ENCODE measurements at regions not wholly inside any gene's neighbourhood (a gene's known extent, or its start where the extent isn't known, plus 50 kb on each side); places are given as distances from the start of the nearest gene placed in this dataset.

GRCh38 chr2:129274038-129274415 lies 705.4 kb upstream of the RAB6C start:
- no peaks in the 10 kb centered on the region for H3K9me3 ChIP-seq (replicated peaks; ENCODE audit: control insufficient read depth, insufficient read depth, low read length)
- no peaks in the 10 kb centered on the region for H3K36me3 ChIP-seq (ENCODE audit: control insufficient read depth in 2 of 2, extremely low read depth in 1 of 2, insufficient read depth in 2 of 2, low read length in 2 of 2)
- H3K9ac ChIP-seq (replicated peaks; ENCODE audit: extremely low read depth, insufficient read depth, low read length) = no peak overlapping the region
- H2AFZ ChIP-seq (ENCODE audit: low read depth, low read length) = no peak overlapping the region
- H3K4me2 ChIP-seq (ENCODE audit: insufficient read depth, low read length) = no peak overlapping the region
- CTCF ChIA-PET = no interaction called here
- H3K27ac ChIP-seq (ENCODE audit: insufficient read depth, low read depth, low read length) = no peak overlapping the region
- no peak for DNase-seq (ENCODE audit: low read depth, low spot score)
- dilution Hi-C loops (cut with MboI; ENCODE audit: extremely low pct_ligation_motif_present, low sequenced_read_pairs) = no loop called here
- H3K27me3 ChIP-seq (ENCODE audit: control insufficient read depth in 2 of 2, insufficient read depth in 2 of 2, low read length in 2 of 2) = no peaks in the 10 kb centered on the region
- no peaks in the 10 kb centered on the region for H4K20me1 ChIP-seq (replicated peaks; ENCODE audit: control insufficient read depth, extremely low read depth, insufficient read depth, low read length)
- no TSS peak for BruUV-seq (replicated peaks)
- H3K4me3 ChIP-seq (replicated peaks in 1 of 3; ENCODE audit: insufficient read depth in 1 of 3, low read depth in 1 of 3, low read length in 3 of 3) = no peak overlapping the region
- H3K79me2 ChIP-seq (ENCODE audit: control insufficient read depth, insufficient read depth, low read length) = no peaks in the 10 kb centered on the region
- FAIRE-seq = no peak
- no peak for TF ChIP-seq EZH2 (IDR thresholded peaks at IDR 0.05; ENCODE audit: borderline replicate concordance, low read depth, low read length, severe bottlenecking)
- no peak for TF ChIP-seq FOS (IDR thresholded peaks at IDR 0.05; ENCODE audit: borderline replicate concordance, insufficient read depth, low read length)
- H3K4me1 ChIP-seq (ENCODE audit: control insufficient read depth, extremely low read depth, insufficient read depth, low read length) = no peaks in the 10 kb centered on the region
- intact Hi-C loops (cut with micrococcal nuclease) = no loop called here
- POLR2A ChIA-PET = no interaction called here
- no peaks in the 10 kb centered on the region for H3K9me1 ChIP-seq (replicated peaks; ENCODE audit: control insufficient read depth, extremely low read depth, insufficient read depth, low read length)

DNA sequence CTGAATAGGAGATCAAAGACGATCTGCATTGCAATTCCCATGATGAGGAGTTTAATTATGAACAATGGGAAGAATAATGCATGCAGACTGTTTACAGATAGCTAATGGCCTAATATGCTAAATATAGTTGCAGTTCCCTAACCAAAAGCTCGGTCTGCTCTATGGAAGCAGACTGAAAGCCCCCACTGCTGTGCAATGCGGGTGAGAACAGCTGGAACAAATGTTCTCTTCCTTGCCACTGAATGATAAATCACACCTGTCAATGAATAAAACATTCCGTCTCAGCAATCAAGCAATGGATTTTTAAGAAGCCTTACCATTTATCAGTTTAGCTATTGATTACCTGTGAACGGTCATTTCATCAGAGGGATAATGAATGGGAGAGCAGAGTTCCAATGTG lies 704.5 kb upstream of the RAB6C start:
- Histone ChIP-seq H2AFZ (ENCODE audit: low read depth, low read length) (no peak overlapping the region), H3K79me2 (ENCODE audit: control insufficient read depth, insufficient read depth, low read length) (no peaks in the 10 kb centered on the region), H3K9me3 (replicated peaks; ENCODE audit: control insufficient read depth, insufficient read depth, low read length) (no peaks in the 10 kb centered on the region), H3K9ac (replicated peaks; ENCODE audit: extremely low read depth, insufficient read depth, low read length) (no peak overlapping the region), H3K4me1 (ENCODE audit: control insufficient read depth, extremely low read depth, insufficient read depth, low read length) (no peaks in the 10 kb centered on the region), H3K9me1 (replicated peaks; ENCODE audit: control insufficient read depth, extremely low read depth, insufficient read depth, low read length) (no peaks in the 10 kb centered on the region), H3K27me3 (ENCODE audit: control insufficient read depth in 2 of 2, insufficient read depth in 2 of 2, low read length in 2 of 2) (no peaks in the 10 kb centered on the region), H4K20me1 (replicated peaks; ENCODE audit: control insufficient read depth, extremely low read depth, insufficient read depth, low read length) (no peaks in the 10 kb centered on the region), H3K4me2 (ENCODE audit: insufficient read depth, low read length) (no peak overlapping the region), H3K4me3 (replicated peaks in 1 of 3; ENCODE audit: insufficient read depth in 1 of 3, low read depth in 1 of 3, low read length in 3 of 3) (no peak overlapping the region), H3K27ac (ENCODE audit: insufficient read depth, low read depth, low read length) (no peak overlapping the region), H3K36me3 (ENCODE audit: control insufficient read depth in 2 of 2, extremely low read depth in 1 of 2, insufficient read depth in 2 of 2, low read length in 2 of 2) (no peaks in the 10 kb centered on the region)
- TF ChIP-seq CTCF (IDR thresholded peaks at IDR 0.05; ENCODE audit: extremely low read depth in 1 of 2, insufficient read depth in 1 of 2, low read depth in 1 of 2, low read length in 2 of 2) (no peak), EZH2 (IDR thresholded peaks at IDR 0.05; ENCODE audit: borderline replicate concordance, low read depth, low read length, severe bottlenecking) (no peak), MYC (IDR thresholded peaks at IDR 0.05; ENCODE audit: low read depth, low read length) (no peak), POLR2A (IDR thresholded peaks at IDR 0.05; ENCODE audit: low read depth, low read length) (no peak), POLR2AphosphoS5 (IDR thresholded peaks at IDR 0.05; ENCODE audit: insufficient read depth, low read depth, low read length) (no peak), JUN (IDR thresholded peaks at IDR 0.05; ENCODE audit: borderline replicate concordance, insufficient read depth, insufficient read length, low read depth) (no peak), FOS (IDR thresholded peaks at IDR 0.05; ENCODE audit: borderline replicate concordance, insufficient read depth, low read length) (no peak), GATA2 (IDR thresholded peaks at IDR 0.05; ENCODE audit: insufficient read depth, insufficient read length, low read depth, low read length) (no peak)
- TF ChIP-seq, protein P1, sequence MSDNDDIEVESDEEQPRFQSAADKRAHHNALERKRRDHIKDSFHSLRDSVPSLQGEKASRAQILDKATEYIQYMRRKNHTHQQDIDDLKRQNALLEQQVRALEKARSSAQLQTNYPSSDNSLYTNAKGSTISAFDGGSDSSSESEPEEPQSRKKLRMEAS (IDR thresholded peaks at IDR 0.05; ENCODE audit: insufficient read depth, insufficient read length) = no peak
- DNase-seq (ENCODE audit: low read depth, low spot score) = no peak
- dilution Hi-C loops (cut with MboI; ENCODE audit: extremely low pct_ligation_motif_present, low sequenced_read_pairs) = no loop called here
- ChIA-PET CTCF (no interaction called here), POLR2A (no interaction called here)
- intact Hi-C loops (cut with micrococcal nuclease) = no loop called here
- no TSS peak for BruUV-seq (replicated peaks)
- FAIRE-seq = no peak
